Common myeloid progenitor, CD34-positive (primary cell): ENCODE measurements at regions not wholly inside any gene's neighbourhood (a gene's known extent, or its start where the extent isn't known, plus 50 kb on each side); places are given as distances from the start of the nearest gene placed in this dataset.

Source experiments
- CTCF ChIA-PET: fragments of 350-600 bp; sonication (Branson Sonifier 250); formaldehyde crosslinking; loops from one replicate; lab custom pipeline; 2021; ENCODE audit warnings: antibody characterized with exemption; lab: Charles Lee
- POLR2A ChIA-PET: fragments of 350-600 bp; sonication (Branson Sonifier 250); formaldehyde crosslinking; loops from one replicate; lab custom pipeline; 2021; ENCODE audit warnings: antibody characterized with exemption; lab: Charles Lee
- DNase-seq, 3 donors: peaks; one replicate each; pipeline versions ENCODE4 v3.0.0 to v3.0.0-alpha.2; 2013
- H3K27ac ChIP-seq, 2 experiments: 1 replicate in 1 of 2; 2 replicates in 1 of 2; pipeline ENCODE4 v1.7.0; 2013; ENCODE audit warnings: inconsistent platforms in 2 of 2, low read length in 2 of 2, mild to moderate bottlenecking in 2 of 2, low read depth in 1 of 2, moderate library complexity in 1 of 2; ENCODE audit not compliant: severe bottlenecking in 2 of 2, insufficient read depth in 1 of 2, poor library complexity in 1 of 2
- H3K27me3 ChIP-seq, 5 experiments: replicated peaks in 2 of 5; 1 replicate in 3 of 5; 2 replicates in 2 of 5; pipeline versions ENCODE4 v1.6.1 to v1.7.0; 2013; ENCODE audit warnings: low read length in 4 of 5, mild to moderate bottlenecking in 2 of 5, moderate library complexity in 2 of 5, inconsistent platforms in 1 of 5; ENCODE audit not compliant: insufficient read depth in 5 of 5, control insufficient read depth in 4 of 5
- H3K36me3 ChIP-seq, 4 experiments: 1 replicate in 2 of 4; 2 replicates in 2 of 4; pipeline versions ENCODE4 v1.6.1 to v1.7.0; 2013; ENCODE audit warnings: low read length in 3 of 4, control low read depth in 1 of 4, mild to moderate bottlenecking in 1 of 4; ENCODE audit not compliant: control insufficient read depth in 4 of 4, insufficient read depth in 4 of 4
- H3K4me1 ChIP-seq, 4 experiments: 1 replicate in 3 of 4; 2 replicates in 1 of 4; pipeline versions ENCODE4 v1.6.1 to v1.7.1; 2013; ENCODE audit warnings: low read length in 3 of 4, mild to moderate bottlenecking in 3 of 4, control low read depth in 1 of 4, inconsistent platforms in 1 of 4, moderate library complexity in 1 of 4; ENCODE audit not compliant: control insufficient read depth in 4 of 4, insufficient read depth in 4 of 4; ENCODE audit errors: control extremely low read depth in 1 of 4
- H3K4me3 ChIP-seq, 7 experiments: 1 replicate in 4 of 7; 2 replicates in 3 of 7; pipeline versions ENCODE4 v1.5.1 to v1.7.0; 2013; ENCODE audit warnings: mild to moderate bottlenecking in 7 of 7, low read length in 6 of 7, moderate library complexity in 6 of 7, inconsistent platforms in 2 of 7, low read depth in 2 of 7, control low read depth in 1 of 7; ENCODE audit not compliant: insufficient read depth in 4 of 7, control insufficient read depth in 1 of 7; ENCODE audit errors: extremely low read depth in 1 of 7
- H3K9me3 ChIP-seq, 5 experiments: 1 replicate in 4 of 5; 2 replicates in 1 of 5; pipeline versions ENCODE4 v1.6.1 to v1.7.1; 2013; ENCODE audit warnings: low read length in 4 of 5, mild to moderate bottlenecking in 2 of 5, inconsistent platforms in 1 of 5, low read depth in 1 of 5, moderate library complexity in 1 of 5; ENCODE audit not compliant: control insufficient read depth in 4 of 5, insufficient read depth in 2 of 5; ENCODE audit errors: control extremely low read depth in 1 of 5
- WGBS: methylation state at CpG from one replicate; pipeline ENCODE4 v1.1.5; 2013; ENCODE audit not compliant: insufficient coverage; 5-methylcytosine and 5-hydroxymethylcytosine counted together

- 100% methylated on average over 2 of the region's 5 CpGs for WGBS
- peaks cover 0 to 1% (median 0%) of the 10 kb centered on the region in 4 experiments for H3K4me1 ChIP-seq
- no peaks in the 10 kb centered on the region for H3K9me3 ChIP-seq
- CTCF ChIA-PET, result interaction anchor here (1.1 to 1.4 kb wide), 2 partner anchors 144 to 145 kb away, joined by 3 read pairs; no protein-coding TSS in a partner anchor
- H3K36me3 ChIP-seq, result no peaks in the 10 kb centered on the region
- DNase-seq, result no peak
- H3K27me3 ChIP-seq, result no peaks in the 10 kb centered on the region
- POLR2A ChIA-PET, result no interaction called here
- H3K27ac ChIP-seq, result no peak overlapping the region
- H3K4me3 ChIP-seq, result no peak overlapping the region
These were observed 72.6 kb downstream of the TENT5C start for GRCh38 chr1:117678246-117678977.

GRCh38 chr1:117679299-117679698 lies 73.5 kb downstream of the TENT5C start:
- ChIA-PET CTCF (no interaction called here), POLR2A (no interaction called here)
- Histone ChIP-seq H3K27ac (no peak overlapping the region), H3K4me3 (no peak overlapping the region), H3K9me3 (no peaks in the 10 kb centered on the region), H3K27me3 (no peaks in the 10 kb centered on the region), H3K4me1 (peaks cover 0 to 3% (median 0%) of the 10 kb centered on the region in 4 experiments), H3K36me3 (no peaks in the 10 kb centered on the region)
- no peak for DNase-seq
- 100% methylated on average over 2 of the region's 3 CpGs for WGBS

- DNase-seq, result no peak
- 98% methylated on average over 4 of the region's 4 CpGs for WGBS
- ChIA-PET POLR2A (no interaction called here), CTCF (interaction anchor here (1.8 kb wide), 1 partner anchor 79 kb away, joined by 6 read pairs; no protein-coding TSS in a partner anchor)
- no peaks in the 10 kb centered on the region for H3K36me3 ChIP-seq
- no peak overlapping the region for H3K27ac ChIP-seq
- H3K4me3 ChIP-seq, result no peak overlapping the region
- H3K9me3 ChIP-seq, result no peaks in the 10 kb centered on the region
- H3K4me1 ChIP-seq, result peaks cover 0 to 3% (median 0%) of the 10 kb centered on the region in 4 experiments
- H3K27me3 ChIP-seq, result no peaks in the 10 kb centered on the region
These were observed 74.0 kb downstream of the TENT5C start for GRCh38 chr1:117679868-117680267.

GRCh38 chr1:117680316-117681002 lies 74.6 kb downstream of the TENT5C start:
- WGBS, result 98% methylated on average over 5 of the region's 9 CpGs
- Histone ChIP-seq H3K4me1 (peaks cover 0 to 3% (median 0%) of the 10 kb centered on the region in 4 experiments), H3K4me3 (no peak overlapping the region), H3K36me3 (no peaks in the 10 kb centered on the region), H3K27me3 (no peaks in the 10 kb centered on the region), H3K9me3 (no peaks in the 10 kb centered on the region), H3K27ac (no peak overlapping the region)
- CTCF ChIA-PET, result interaction anchor here (1.6 to 3.3 kb wide), 3 partner anchors 78 to 167 kb away, joined by 3 to 17 read pairs (median 6); no protein-coding TSS in a partner anchor
- POLR2A ChIA-PET, result no interaction called here
- DNase-seq, result no peak

GRCh38 chr1:117681093-117681900 lies 75.4 kb downstream of the TENT5C start:
- H3K27me3 ChIP-seq, result no peaks in the 10 kb centered on the region
- no peak for DNase-seq
- H3K27ac ChIP-seq, result no peak overlapping the region
- peaks cover 0 to 3% (median 0%) of the 10 kb centered on the region in 4 experiments for H3K4me1 ChIP-seq
- H3K36me3 ChIP-seq, result no peaks in the 10 kb centered on the region
- ChIA-PET CTCF (interaction anchor here (1.6 to 3.3 kb wide), 4 partner anchors 74 to 168 kb away, joined by 3 to 17 read pairs (median 6); no protein-coding TSS in a partner anchor), POLR2A (no interaction called here)
- no peak overlapping the region for H3K4me3 ChIP-seq
- no peaks in the 10 kb centered on the region for H3K9me3 ChIP-seq
- WGBS, result 96% methylated on average over 4 of the region's 9 CpGs

- H3K4me1 ChIP-seq, result peaks cover 0 to 3% (median 0%) of the 10 kb centered on the region in 4 experiments
- H3K36me3 ChIP-seq, result no peaks in the 10 kb centered on the region
- ChIA-PET POLR2A (no interaction called here), CTCF (interaction anchor here (1.2 to 3.3 kb wide), 5 partner anchors 72 to 168 kb away, joined by 3 to 17 read pairs (median 4); no protein-coding TSS in a partner anchor)
- no peaks in the 10 kb centered on the region for H3K27me3 ChIP-seq
- no peaks in the 10 kb centered on the region for H3K9me3 ChIP-seq
- H3K27ac ChIP-seq, result no peak overlapping the region
- no peak for DNase-seq
- 97% methylated on average over 3 of the region's 3 CpGs for WGBS
- H3K4me3 ChIP-seq, result no peak overlapping the region
These were observed 76.0 kb downstream of the TENT5C start for GRCh38 chr1:117681901-117682250.
